ENCODE measurements at regions not wholly inside any gene's neighbourhood (a gene's known extent, or its start where the extent isn't known, plus 50 kb on each side); places are given as distances from the start of the nearest gene placed in this dataset.
"Not testable (repeated sequence)": the region's sequence is repeated elsewhere in the genome, so short reads cannot be mapped to it uniquely, and the experiment has no call there.

DNA sequence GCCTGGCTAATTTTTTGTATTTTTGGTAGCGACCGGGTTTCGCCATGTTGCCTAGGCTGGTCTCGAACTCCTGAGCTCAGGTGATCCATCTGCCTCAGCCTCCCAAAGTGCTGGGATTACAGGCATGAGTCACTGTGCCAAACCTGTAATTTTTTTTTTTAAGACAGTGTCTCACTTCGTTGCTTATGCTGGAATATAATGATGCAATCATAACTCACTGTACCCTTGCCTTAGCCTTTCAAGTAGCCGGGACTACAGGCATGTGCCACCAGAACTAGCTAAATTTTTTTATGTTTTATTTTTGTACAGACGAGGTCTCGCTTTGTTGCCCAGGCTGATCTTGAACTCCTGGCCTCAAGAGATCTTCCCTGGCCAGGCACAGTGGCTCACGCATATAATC is 57.3 kb upstream of the RABGAP1L start:
- H3K79me2 ChIP-seq (ENCODE audit: control insufficient read depth, insufficient read depth, low read length); H3K4me3 ChIP-seq; FAIRE-seq; H3K9me3 ChIP-seq (replicated peaks; ENCODE audit: control insufficient read depth, insufficient read depth, low read depth, low read length); H3K4me1 ChIP-seq (replicated peaks in 1 of 2; ENCODE audit: control insufficient read depth in 2 of 2, insufficient read depth in 2 of 2, low read length in 2 of 2); H3K9ac ChIP-seq (ENCODE audit: insufficient read depth in 1 of 2, low read depth in 2 of 2, low read length in 2 of 2); BruUV-seq (replicated peaks); ATAC-seq; H3K9me1 ChIP-seq (ENCODE audit: control insufficient read depth, insufficient read depth, low read length); H3K27ac ChIP-seq (ENCODE audit: extremely low read depth, low read depth, low read length); H4K20me1 ChIP-seq (replicated peaks; ENCODE audit: control insufficient read depth, insufficient read depth, low read length); in situ Hi-C loops (cut with MboI); H3K36me3 ChIP-seq (ENCODE audit: control insufficient read depth, insufficient read depth, low read length); H2AFZ ChIP-seq (ENCODE audit: low read depth, low read length); DNase-seq (ENCODE audit: extremely low read depth in 1 of 4, low spot score in 3 of 4); H3K4me2 ChIP-seq (ENCODE audit: insufficient read depth, low read length): not testable (repeated sequence)
- ChIA-PET POLR2A (interaction anchor here (0.6 to 1.1 kb wide), 2 partner anchors 11 to 630 kb away, joined by 3 to 4 read pairs; no protein-coding TSS in a partner anchor), CTCF (ENCODE audit: low intra/inter-chr PET ratio) (interaction anchor here (0.6 kb wide), 1 partner anchor 51 kb away, joined by 3 read pairs; no protein-coding TSS in a partner anchor)
- 10% methylated on average over 9 of the region's 9 CpGs for WGBS (ENCODE audit: insufficient coverage, low coverage, missing lambda C conversion rate)
- peaks cover 9 to 12% of the 10 kb centered on the region in 2 experiments; a peak in 3 of 5 replicates for H3K27me3 ChIP-seq (ENCODE audit: control insufficient read depth in 2 of 2, insufficient read depth in 2 of 2, low read length in 2 of 2)
- intact Hi-C loops (cut with micrococcal nuclease) = loop anchor here (5.0 kb wide), 1 partner anchor 55 kb away; the partner anchor contains the start of gene RABGAP1L
- TF ChIP-seq CEBPB (tag; IDR thresholded peaks at IDR 0.05) = peak; percentile 44; the same call in 1 of the 2 replicates
- TF ChIP-seq CEBPG (CRISPR knock-in tag; IDR thresholded peaks at IDR 0.05) = 0 out of 2 replicates have a peak, but pooled peaks have one; percentile 17
- peak; percentile 63 to 85 for TF ChIP-seq CEBPG (tag; conservative IDR thresholded peaks at IDR 0.05 in 1 of 2, IDR thresholded peaks at IDR 0.05 in 1 of 2)
- TF ChIP-seq, protein P1, sequence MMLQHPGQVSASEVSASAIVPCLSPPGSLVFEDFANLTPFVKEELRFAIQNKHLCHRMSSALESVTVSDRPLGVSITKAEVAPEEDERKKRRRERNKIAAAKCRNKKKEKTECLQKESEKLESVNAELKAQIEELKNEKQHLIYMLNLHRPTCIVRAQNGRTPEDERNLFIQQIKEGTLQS (IDR thresholded peaks at IDR 0.05) = peak; percentile 81
- TF ChIP-seq, protein P1 (CRISPR knock-in tag; conservative IDR thresholded peaks at IDR 0.05) = not testable (repeated sequence)
